NK-92 treated with Interleukin-12 subunit alpha and Interleukin-12 subunit beta, amount 100 ng/mL, for 24 hours (cell line): ENCODE measurements at regions not wholly inside any gene's neighbourhood (a gene's known extent, or its start where the extent isn't known, plus 50 kb on each side); places are given as distances from the start of the nearest gene placed in this dataset.

Experiments
- DNase-seq: peaks from one replicate; lab custom pipeline; 2025; lab: John Stamatoyannopoulos, UW

- no peak for DNase-seq
Measured at GRCh38 chr12:91533366-91533765, 350.7 kb upstream of the DCN start.

- no peak for DNase-seq
Measured at GRCh38 chr12:91529829-91530228, 347.2 kb upstream of the DCN start.

DNA sequence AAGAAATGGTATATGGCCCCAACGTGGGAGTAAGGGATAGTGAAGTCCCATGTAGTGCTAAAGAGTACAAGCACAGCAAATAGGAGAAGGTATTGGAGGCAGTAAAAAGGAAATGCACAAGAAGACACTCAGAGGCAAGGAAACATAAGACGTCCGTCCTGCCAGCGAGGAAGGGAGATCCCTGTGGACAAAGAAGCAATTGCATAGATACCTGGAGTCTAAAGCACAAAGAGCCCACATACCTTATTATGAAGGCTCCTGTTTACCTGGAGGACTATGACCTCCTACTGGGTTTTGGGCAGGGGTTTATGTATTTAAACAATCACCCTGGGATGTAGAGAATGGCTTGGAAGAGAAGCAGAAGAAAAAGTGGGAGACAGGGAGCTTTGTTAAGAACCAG, 341.2 kb upstream of the DCN start:
- DNase-seq: no peak

GRCh38 chr12:91516695-91517047, 334.1 kb upstream of the DCN start:
- DNase-seq: no peak

DNA sequence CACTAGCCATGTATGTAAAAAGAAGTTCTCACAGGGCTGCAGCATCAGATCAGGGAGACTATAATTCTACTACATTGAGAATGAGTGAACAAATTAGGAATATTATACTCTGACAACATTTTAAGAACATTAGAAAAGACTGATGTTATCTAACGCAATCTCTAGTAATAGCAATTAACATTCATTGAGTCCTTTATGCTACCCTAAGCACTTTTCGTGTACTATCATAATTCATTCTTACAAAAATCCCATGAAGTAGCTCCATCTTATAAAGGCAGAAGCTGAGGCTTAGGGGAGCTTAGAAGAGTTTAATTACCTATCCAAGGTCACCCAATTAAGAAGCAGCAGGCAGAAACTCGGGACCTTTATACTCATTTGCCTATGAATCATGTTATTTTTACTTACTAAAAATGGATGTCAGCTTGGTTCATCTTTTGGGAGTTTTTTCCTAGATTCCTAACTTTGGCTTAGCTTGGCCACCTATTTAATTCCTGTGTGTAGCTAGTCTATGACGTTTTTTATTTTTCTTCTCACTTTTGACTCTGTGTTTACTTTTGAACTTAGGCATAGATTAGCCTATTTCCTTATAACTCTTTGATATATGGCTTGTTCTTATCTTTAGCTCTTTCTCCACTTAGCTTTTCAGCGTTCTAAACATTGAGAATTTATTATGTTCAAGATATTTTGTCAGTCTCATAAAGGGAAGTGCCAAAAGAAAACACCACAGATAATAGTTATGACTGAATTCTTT, 333.5 kb upstream of the DCN start:
- DNase-seq: no peak

DNA sequence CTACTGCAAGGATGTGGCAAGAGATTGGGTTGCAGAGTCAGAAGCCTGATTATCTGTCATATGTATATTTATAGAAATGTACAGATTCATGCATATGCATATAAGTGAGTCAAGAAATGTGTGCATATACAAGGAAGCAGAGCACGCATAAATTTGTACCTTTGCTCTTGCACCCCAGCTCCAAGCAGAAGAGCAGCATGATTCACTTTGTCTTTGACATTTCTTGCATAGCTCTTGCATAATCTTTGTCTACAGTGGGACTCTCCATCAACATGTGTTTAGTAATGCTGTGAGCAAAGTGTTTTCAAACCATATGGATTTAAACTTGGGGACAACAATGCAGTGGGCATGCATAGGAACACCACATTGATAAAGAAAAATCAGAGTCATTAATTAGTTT, 330.7 kb upstream of the DCN start:
- peak; percentile 1 for DNase-seq

- no peak for DNase-seq
Measured at GRCh38 chr12:91511795-91512420, 329.3 kb upstream of the DCN start.

GRCh38 chr12:91507754-91508153, 325.1 kb upstream of the DCN start:
- DNase-seq: no peak

GRCh38 chr12:91506452-91506851, 323.8 kb upstream of the DCN start:
- no peak for DNase-seq

DNA sequence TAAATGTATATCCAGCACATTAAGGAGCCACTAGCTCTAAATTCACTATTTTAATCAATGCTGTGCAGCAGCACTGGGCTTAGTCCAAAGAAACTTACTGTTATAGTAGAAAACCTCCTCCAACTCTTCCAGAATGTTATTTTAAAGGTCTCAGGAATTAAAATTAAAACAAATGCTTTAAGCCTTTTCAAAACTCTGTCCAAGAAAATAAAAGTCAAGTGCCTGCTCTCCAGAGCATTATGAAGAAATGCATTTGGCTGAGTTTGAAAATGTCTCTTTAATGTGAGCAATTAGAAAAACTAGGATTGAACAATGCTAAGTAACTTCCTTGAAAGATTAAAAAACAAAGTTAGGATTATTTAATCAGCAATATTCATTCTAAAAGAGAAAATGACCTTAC, 322.4 kb upstream of the DCN start:
- DNase-seq: no peak

GRCh38 chr12:91502208-91502607, 319.6 kb upstream of the DCN start:
- no peak for DNase-seq

GRCh38 chr12:91496337-91496736, 313.7 kb upstream of the DCN start:
- no peak for DNase-seq

DNA sequence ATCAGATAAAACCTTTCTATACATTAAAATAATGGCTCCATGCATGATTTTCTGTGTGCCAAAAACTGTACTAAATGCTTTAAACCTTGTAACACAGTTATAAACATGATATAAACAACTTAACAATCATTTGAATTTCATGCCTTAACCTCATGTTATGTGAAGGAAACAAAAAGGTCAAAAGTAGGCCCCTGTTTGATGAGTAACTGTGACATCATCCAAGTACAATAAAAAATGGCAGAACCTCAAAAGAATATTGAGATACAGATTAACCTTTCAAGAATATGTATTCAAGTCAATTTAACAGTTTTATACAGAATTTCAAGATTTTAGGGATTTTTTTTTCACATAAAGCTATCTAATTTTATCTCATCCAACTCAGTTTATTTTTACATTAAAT, 310.7 kb upstream of the DCN start:
- no peak for DNase-seq

DNA sequence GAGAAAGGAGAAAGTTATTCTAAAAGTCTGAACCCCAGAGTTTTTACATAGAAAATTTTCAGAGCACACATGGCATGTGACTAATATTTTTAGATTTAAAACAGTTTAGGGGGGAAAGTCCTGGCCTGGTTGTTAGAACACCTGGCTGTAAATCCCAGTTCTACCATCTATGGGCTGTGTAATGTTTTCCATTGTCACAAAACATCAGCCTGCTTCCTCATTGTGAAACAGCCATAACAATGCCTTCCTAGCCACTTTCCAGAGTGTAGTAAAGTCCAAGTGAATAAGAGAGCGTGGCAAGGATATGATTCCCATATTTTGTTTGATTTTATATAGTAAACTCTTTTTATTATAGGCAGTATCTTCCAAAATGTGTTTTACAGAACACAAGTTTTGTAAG, 310.0 kb upstream of the DCN start:
- no peak for DNase-seq

DNA sequence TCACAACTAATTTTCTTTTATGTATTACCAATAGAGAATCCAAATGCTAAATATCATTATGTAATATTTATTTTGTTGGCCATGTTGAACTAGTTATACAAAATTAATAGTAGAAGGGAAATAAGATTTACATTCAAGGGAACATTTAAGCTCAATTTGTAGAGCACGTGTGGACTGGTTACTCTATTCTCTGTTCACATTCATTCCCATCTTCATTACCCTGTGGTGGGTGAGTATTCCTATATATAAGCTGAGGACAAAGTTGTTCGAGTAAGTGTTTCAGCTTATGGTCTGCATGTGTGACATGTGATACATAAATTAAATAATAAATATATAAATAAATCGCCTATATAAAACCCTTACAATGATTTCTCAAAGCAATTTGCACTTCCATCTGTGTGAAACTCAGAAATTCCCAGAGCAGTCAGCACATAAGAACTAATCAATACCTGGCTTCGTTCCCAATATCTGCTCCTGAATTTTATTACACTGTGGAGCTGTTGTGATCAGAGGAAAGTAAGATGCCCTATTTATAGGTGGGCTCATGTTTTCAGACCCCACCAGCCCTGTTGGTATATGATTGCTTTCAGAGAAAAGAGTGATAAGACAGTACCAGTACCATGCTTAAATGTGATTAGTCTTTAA, 308.2 kb upstream of the DCN start:
- no peak for DNase-seq

- no peak for DNase-seq
Measured at GRCh38 chr12:91483471-91483985, 300.9 kb upstream of the DCN start.

GRCh38 chr12:91482231-91482630, 299.6 kb upstream of the DCN start:
- no peak for DNase-seq

GRCh38 chr12:91478500-91478899, 295.9 kb upstream of the DCN start:
- no peak for DNase-seq

DNA sequence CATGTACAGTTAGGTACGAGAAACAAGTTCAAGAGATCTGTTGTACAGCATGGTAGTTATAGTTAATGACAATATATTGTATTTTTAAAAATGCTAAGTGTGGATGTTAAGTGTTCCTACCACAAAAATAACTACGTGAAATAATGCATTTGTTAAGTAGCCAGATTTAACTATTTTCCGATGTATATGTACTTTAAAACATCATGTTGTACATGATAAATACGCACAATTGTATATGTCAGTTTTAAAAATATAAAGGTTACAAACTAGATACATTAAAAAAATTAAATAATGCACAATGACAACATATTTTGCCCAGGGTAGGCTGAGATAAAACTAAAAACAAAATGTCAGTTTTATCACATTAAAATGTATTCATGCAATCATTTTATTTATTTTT, 285.1 kb upstream of the DCN start:
- DNase-seq: no peak

GRCh38 chr12:91461061-91461460, 278.4 kb upstream of the DCN start:
- no peak for DNase-seq

GRCh38 chr12:91460469-91460868, 277.9 kb upstream of the DCN start:
- DNase-seq: no peak

DNA sequence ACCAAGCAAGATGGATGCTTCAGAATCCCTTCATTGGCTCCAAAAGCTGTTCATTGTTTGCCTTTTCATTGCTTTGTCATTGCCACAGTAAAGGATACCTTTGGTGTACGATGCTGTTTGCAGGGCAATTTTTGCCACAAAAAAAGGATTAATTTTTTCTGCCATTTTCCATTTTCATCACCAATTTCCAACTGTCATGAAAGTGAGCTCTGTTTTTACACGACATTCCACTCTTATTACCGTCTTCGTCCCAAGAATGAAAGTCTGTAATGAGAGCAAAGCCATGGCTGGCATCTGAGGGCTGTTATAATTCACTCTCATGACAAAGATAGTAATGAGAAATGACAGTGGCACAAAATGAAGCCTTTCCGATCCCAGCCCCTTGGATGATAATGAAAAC, 272.7 kb upstream of the DCN start:
- DNase-seq: no peak

GRCh38 chr12:91454179-91454578, 271.6 kb upstream of the DCN start:
- no peak for DNase-seq
